HG03196 (cell line): ENCODE measurements at regions not wholly inside any gene's neighbourhood (a gene's known extent, or its start where the extent isn't known, plus 50 kb on each side); places are given as distances from the start of the nearest gene placed in this dataset.

ENCODE experiments used
- ATAC-seq: cut with Tn5 transposase; IDR thresholded peaks from one replicate; pipeline ENCODE4 v1.9.1; 2021; ENCODE audit not compliant: unreplicated experiment

DNA sequence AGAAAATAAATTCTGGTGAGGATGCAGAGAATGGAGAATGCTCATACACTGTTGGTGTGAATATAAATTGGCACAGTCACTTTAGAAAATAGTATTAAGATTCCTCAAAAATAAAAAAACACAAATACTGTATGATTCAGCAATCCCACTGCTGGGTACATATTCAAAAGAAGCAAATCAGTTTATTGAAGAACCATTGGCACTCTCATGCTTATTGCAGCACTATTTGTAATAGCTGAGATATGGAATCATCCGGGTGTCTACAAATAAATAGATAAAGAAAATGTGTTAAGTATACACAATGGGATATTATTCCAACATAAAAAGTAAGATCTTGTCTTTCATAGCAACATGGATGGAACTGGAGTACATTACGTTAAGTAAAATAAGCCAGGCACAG, 579.4 kb upstream of the SEL1L start:
- ATAC-seq: no peak

DNA sequence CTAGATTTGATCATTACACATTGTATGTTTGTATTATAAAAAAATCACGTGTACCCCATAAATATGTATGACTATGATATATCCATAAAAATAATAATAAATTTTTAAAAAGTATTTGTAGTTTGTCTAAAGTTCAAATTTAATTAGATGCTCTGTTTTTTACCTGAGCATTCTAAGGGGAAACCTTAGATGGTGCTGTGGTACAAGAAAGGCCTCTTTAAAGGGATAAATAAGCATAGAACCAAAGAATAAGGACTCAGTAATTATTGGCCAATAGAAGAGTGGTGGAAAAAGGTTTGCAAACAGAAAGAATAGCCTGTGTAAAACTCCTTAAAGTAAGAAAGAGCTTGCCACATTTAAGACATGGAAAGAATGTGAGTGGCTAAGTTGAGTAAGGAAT, 580.1 kb upstream of the SEL1L start:
- no peak for ATAC-seq

DNA sequence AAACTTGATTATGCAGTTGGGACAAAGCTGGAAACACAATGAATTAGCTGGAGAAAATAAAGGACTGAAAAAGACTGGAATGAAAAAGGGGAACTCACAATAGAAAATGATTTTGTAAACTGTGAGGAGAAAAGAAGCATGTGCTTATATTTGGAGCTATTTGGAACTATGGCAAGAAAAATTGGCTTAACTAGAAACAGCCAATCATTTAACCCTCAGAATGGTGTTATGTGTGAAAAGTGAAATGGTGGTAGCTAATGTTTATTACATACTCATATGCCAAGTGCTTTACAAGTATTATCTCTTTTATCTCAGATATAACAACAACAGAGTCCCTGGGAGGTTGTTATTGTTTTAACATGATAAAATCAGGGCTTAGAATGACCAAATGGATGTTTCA, 583.1 kb upstream of the SEL1L start:
- no peak for ATAC-seq

DNA sequence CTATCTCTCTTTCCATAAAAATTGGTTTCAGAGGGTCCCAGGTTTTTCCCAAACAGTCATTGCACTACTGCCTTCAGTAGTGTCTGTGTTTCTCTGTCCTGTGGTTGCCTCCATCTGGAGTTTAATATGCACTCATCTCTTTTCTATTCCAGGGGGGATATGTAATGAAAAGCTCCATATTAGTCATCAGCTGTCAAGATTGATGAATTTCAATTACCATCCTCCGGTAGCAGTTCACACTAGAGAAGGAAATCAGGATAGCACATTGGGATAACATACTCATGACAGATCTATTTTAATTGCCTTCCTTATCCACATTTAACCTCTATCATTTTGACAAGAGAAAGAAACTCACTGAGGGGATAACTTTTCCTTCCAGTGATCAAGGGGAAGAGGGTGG, 589.0 kb upstream of the SEL1L start:
- no peak for ATAC-seq

DNA sequence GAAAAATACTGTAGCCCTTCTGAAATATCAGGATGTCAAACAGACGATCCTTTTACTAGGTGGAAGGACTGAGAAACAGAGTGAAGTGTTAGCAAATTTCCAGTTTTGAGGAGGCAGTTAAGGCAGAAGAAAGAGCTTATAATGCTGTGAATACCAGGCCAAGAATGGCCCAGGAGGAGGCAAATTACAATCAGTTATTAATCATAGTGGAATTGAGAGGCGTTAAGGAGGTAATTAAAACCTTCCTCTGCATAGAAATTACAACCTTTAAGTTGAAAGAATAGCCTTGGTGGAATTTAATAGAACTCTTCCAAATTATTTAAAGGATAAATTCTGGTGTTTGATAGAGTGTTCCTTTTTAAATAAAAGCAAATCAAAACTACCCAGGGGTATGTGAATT, 590.9 kb upstream of the SEL1L start:
- ATAC-seq: no peak

GRCh38 chr14:82126006-82126405, 592.4 kb upstream of the SEL1L start:
- no peak for ATAC-seq

GRCh38 chr14:82134411-82134810, 600.8 kb upstream of the SEL1L start:
- no peak for ATAC-seq

DNA sequence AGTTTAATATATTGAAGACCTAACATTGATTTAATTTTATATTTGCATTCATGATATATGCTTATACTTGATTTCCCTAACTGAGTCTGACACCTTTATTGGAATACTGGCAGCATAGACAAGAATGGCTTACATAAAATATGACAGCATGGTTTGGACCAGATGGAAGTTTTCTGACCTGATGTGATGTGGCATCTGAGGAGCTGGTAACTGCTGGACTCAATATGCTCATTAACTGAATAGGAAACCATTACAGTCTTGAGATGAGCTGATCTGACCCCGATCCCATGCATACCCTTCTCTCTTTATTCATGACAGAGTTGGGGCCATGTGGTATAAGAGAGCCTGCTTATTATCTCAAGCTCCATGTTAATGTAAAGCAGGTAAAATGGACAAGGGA, 604.8 kb upstream of the SEL1L start:
- no peak for ATAC-seq

DNA sequence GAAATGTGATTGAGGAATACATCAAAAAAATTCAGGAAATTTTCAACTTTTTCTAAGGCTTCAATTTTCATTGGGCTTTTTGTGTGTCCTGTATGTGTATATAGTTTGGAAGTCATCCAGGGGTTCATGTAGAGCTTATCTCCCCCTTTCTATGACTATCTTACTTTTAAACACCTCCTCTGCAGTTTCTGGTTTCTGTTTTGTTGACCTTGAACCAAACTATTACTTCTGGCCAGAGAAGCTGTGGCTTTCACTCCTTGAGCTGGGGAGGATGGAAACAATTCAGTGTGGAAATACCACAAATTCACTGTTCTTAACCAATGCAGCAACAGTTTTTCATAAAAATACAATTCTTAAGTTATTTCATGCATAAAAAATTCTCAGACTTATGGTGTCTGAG, 613.2 kb upstream of the SEL1L start:
- no peak for ATAC-seq

DNA sequence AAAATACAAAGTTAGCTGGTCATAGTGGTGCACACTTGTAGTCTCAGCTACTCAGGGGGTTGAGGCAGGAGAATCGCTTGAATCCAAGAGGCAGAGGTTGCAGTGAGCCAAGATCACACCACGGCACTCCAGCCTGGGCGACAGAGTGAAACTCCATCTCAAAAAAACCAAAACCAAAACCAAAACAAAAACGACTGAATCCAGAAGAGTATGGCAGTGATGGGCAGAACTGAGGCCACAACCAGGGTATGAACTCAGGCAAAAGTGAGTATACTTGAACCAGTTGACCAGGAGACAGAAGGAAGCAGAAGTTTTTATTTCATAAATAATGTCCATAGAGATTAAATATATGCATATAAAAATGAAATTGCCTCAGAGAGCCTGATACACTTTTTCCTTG, 620.0 kb upstream of the SEL1L start:
- ATAC-seq: no peak

DNA sequence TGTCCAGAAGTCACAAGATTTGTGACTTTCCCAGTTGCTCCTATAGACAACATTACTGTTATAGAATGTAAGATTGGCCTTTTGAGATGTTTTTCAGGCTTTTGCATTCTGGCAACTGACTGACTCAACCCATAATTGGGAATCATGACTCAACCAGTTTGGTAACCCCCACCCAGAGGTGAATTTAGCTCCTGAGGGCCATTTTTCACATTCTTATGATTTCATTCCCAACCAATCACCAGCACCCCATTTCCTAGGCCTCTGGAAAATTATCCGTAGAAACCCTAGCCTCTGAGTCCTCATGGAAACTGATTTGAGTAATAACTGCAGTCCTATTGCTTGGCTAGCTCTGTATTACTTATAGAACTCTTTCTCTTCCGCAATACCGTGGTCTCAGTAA, 626.0 kb upstream of the SEL1L start:
- no peak for ATAC-seq

DNA sequence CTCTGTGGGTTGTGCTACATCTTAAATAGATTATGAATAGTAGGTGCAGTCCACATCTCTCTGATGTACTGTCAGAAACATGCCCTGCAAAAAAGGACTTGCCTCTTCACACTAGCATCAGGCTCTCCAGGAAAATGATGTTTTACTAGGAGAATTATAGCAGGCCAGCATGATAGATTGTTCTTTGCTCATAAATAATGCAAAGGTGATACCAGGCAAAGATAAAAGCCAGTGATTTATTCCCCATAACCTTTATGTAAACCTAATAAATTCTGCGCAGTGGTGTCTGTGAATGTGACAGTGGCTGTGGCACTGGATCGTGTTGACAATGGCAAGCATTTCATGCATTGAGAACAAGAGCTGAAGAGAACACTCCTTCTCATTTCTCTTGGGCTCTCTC, 646.5 kb upstream of the SEL1L start:
- ATAC-seq: no peak

GRCh38 chr14:82182646-82183045, 649.0 kb upstream of the SEL1L start:
- no peak for ATAC-seq

DNA sequence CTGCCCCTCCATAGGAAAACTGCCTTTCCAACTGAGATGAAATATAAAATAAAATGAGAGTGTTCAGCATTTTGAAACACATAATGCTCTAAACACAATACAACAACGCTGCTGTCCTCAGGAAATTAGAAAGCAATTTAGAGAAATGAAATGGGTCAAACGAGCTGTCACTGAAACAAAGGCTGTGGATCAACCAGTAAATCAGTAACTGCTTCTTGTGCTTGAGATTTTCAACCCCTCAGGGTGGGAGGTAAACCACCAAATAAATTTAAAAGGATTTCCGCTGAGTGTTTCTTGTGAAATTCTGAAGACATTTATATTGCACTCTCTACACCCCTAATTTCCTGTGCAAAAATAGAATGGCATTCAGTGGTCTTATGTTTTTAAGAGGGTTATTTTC, 657.1 kb upstream of the SEL1L start:
- ATAC-seq: no peak

- no peak for ATAC-seq
Measured at GRCh38 chr14:82192387-82192786, 658.7 kb upstream of the SEL1L start.

GRCh38 chr14:82223276-82223675, 689.6 kb upstream of the SEL1L start:
- ATAC-seq: no peak

DNA sequence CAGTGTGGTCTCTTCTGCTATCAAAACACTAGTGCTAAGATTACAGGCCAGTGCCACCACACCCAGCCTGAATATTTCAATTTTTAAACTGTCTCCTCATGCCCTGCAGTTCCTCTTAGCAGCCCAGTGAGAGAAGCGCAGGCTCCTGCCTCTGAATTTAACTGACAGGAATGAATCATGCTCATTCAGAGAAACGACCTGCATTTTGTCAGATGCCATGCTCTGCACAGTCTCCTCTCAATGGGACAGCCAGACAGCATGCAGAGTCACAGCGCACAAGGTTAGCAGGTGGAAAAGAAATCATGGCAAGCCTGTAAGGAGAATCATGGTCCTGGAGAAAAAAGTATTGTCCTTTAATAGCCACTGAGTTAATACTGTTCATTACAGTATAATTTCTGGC, 691.0 kb upstream of the SEL1L start:
- ATAC-seq: no peak

- ATAC-seq: no peak
Measured at GRCh38 chr14:82230748-82231147, 697.1 kb upstream of the SEL1L start.

GRCh38 chr14:82238649-82239048, 705.0 kb upstream of the SEL1L start:
- no peak for ATAC-seq

DNA sequence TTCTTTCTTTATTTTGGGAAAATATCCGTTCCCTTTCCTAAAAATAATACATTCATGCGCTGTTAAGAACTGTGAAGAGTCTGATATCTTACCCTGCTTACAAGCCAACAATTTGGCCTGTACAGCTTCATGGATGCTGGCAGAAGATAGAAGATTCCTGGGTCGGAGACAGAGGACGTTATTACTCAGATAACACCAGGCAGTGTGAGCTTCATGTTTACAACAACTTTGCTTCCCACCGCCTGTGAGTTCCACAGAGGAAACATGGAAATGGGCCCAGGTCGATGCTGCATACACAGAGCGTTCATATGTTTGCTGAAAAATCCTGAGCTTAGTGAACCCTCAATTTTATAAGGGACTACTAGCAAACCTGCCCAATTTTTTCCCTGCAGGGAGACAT, 705.6 kb upstream of the SEL1L start:
- ATAC-seq: no peak

- ATAC-seq: no peak
Measured at GRCh38 chr14:82244791-82245190, 711.1 kb upstream of the SEL1L start.

DNA sequence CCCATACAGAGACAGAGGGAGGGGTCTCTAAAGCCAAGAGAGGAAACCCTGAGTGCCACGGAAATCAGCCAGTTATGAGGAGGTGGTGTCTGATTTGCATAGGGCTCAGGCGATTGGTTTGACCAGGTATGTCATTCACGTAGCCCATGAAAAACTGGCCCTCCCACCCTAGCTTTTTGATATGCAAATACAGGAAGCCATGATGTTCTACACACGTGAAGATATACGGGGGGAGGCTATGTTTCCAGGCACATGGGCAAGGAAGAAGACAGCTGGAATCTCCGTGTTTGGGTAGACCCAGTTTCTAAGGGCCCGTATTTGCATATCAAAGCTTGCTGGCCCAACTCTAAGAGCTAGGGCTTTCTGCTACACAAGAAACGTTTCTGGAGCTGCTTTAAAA, 717.8 kb upstream of the SEL1L start:
- ATAC-seq: no peak

GRCh38 chr14:82270286-82270685, 736.6 kb upstream of the SEL1L start:
- no peak for ATAC-seq

DNA sequence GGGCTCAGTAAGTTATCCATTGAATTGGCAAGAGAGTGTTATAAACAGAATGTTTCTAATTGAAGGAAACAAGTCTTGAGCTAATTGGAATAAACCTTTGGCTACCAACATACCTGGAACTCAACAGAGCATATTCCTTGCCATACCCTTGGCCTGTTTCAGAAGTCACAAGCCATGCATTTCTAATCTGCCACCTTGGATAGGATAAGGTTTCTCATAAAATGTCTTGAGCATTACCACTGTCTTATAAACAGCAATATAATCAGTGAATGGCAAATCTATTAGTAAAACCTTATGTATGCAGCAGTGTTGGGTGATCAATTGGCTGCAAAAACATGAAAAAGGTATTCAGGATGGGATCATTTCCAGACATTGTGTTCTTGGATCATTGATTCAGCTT, 765.2 kb upstream of the SEL1L start:
- no peak for ATAC-seq
